Esophagus muscularis mucosa (tissue), 3 donors: ENCODE measurements at regions not wholly inside any gene's neighbourhood (a gene's known extent, or its start where the extent isn't known, plus 50 kb on each side); places are given as distances from the start of the nearest gene placed in this dataset.

Experiments
- EP300 ChIP-seq: sonication (generic); formaldehyde crosslinking; IDR thresholded peaks from one replicate; pipeline ENCODE4 v1.6.1; 2017; ENCODE audit warnings: antibody characterized with exemption
- TF ChIP-seq, protein P1 (sequence below), 3 experiments: fragments of 200-600 bp in 2 of 3; fragments of 450-650 bp in 1 of 3; sonication (generic) in 2 of 3; IDR thresholded peaks; one replicate each; pipeline ENCODE4 v1.5.1; 2017 to 2019; ENCODE audit warnings: antibody characterized with exemption in 3 of 3, mild to moderate bottlenecking in 2 of 3, moderate library complexity in 1 of 3

DNA sequence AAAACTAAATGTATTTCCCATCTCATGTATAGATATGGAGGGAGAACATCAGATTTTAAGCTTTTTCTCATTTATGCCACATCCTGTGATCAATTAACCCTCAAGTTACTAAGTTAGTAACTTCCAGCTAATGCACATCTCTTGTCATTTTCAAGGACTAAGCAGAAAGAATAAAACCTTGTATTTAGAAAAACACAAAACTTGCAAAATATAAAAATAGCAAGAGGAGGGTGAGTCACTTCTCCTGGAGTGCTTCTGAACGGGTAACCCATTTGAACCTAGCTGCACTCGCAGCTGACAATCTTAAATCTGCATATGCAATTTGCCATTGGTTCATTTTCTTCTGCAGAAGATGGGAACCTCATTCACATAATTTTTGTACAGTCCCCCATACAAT, 500.5 kb downstream of the SETD4 start:
- no peak for TF ChIP-seq EP300
- TF ChIP-seq, protein P1, sequence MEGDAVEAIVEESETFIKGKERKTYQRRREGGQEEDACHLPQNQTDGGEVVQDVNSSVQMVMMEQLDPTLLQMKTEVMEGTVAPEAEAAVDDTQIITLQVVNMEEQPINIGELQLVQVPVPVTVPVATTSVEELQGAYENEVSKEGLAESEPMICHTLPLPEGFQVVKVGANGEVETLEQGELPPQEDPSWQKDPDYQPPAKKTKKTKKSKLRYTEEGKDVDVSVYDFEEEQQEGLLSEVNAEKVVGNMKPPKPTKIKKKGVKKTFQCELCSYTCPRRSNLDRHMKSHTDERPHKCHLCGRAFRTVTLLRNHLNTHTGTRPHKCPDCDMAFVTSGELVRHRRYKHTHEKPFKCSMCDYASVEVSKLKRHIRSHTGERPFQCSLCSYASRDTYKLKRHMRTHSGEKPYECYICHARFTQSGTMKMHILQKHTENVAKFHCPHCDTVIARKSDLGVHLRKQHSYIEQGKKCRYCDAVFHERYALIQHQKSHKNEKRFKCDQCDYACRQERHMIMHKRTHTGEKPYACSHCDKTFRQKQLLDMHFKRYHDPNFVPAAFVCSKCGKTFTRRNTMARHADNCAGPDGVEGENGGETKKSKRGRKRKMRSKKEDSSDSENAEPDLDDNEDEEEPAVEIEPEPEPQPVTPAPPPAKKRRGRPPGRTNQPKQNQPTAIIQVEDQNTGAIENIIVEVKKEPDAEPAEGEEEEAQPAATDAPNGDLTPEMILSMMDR (IDR thresholded peaks at IDR 0.05): no peak
